ENCODE measurements at regions not wholly inside any gene's neighbourhood (a gene's known extent, or its start where the extent isn't known, plus 50 kb on each side); places are given as distances from the start of the nearest gene placed in this dataset.

DNA sequence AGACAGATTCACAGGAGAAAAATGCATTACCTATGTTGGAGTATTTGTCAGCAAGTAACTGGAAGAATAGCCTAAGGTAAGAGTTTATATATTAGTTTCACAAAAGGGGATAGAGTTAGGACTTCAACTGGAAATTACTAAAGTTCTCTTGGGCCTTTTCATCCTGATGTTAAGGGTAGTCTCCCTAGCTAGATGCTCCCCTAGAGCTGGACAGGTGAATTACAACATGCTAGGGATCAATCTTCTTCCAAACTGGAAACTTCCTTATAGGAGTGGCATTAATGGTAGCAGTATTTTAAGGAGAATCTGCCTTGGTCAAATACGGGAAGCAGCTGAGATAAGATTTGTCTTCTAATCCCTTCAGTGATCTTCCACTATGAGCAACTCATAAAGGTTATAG is 632.8 kb upstream of the RAG2 start:
- H3K9me3 ChIP-seq (ENCODE audit: control insufficient read depth, insufficient read depth, low read length), result no peaks in the 10 kb centered on the region
- H3K4me3 ChIP-seq (ENCODE audit: low read depth, low read length), result no peak overlapping the region
- H3K27ac ChIP-seq (ENCODE audit: low read depth, low read length), result no peak overlapping the region
- TF ChIP-seq, protein P1, sequence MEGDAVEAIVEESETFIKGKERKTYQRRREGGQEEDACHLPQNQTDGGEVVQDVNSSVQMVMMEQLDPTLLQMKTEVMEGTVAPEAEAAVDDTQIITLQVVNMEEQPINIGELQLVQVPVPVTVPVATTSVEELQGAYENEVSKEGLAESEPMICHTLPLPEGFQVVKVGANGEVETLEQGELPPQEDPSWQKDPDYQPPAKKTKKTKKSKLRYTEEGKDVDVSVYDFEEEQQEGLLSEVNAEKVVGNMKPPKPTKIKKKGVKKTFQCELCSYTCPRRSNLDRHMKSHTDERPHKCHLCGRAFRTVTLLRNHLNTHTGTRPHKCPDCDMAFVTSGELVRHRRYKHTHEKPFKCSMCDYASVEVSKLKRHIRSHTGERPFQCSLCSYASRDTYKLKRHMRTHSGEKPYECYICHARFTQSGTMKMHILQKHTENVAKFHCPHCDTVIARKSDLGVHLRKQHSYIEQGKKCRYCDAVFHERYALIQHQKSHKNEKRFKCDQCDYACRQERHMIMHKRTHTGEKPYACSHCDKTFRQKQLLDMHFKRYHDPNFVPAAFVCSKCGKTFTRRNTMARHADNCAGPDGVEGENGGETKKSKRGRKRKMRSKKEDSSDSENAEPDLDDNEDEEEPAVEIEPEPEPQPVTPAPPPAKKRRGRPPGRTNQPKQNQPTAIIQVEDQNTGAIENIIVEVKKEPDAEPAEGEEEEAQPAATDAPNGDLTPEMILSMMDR (IDR thresholded peaks at IDR 0.05; ENCODE audit: low read depth, low read length), result no peak
- no peak for DNase-seq (ENCODE audit: low read depth, low spot score)
- H3K27me3 ChIP-seq (ENCODE audit: control insufficient read depth, insufficient read depth, low read length), result no peaks in the 10 kb centered on the region
- ChIA-PET CTCF (no interaction called here), POLR2A (no interaction called here)

DNA sequence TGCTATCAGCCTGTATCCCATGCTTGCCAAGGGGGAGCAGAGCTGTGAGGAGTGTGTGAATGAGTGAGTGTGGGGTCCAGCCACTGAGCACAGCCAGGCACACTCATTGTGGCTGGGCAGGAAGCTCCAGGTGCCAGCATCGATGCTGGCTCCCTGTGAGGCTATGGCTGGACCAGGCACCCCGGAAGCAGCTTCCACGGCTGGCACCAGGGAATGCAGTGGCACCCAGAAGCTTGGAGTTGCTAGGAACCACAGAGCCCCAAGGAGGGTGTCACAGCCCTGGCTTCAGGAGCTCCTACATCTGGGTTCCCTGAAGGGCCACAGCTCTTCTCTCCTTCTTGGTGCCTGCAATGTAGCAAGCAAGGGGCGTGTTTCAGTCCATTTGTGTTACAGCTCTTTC is 625.9 kb upstream of the RAG2 start:
- ChIA-PET CTCF (no interaction called here), POLR2A (no interaction called here)
- Histone ChIP-seq H3K27me3 (ENCODE audit: control insufficient read depth, insufficient read depth, low read length) (no peaks in the 10 kb centered on the region), H3K4me3 (ENCODE audit: low read depth, low read length) (no peak overlapping the region), H3K27ac (ENCODE audit: low read depth, low read length) (no peak overlapping the region), H3K9me3 (ENCODE audit: control insufficient read depth, insufficient read depth, low read length) (peaks cover 17% of the 10 kb centered on the region)
- TF ChIP-seq, protein P1 (IDR thresholded peaks at IDR 0.05; ENCODE audit: low read depth, low read length), result no peak
- DNase-seq (ENCODE audit: low read depth, low spot score), result no peak

DNA sequence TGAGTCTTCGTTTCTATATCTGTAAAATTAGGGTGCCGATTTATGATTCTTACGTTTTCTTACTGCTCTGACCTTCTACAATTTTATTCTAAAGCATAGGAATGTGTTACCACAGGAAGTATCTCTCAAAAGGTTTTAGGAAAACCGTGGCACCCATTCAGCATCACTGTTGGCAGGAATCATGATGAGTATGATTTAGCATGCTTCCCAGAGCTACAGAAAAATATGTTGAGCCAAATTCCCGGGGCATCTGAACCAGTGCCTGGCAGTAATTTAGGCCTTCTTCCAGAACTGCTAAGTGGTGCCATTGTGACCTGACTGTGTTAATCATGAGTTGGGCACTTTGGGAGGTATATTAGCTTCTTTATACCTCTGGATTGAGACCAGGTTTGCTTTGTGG is 605.0 kb upstream of the RAG2 start:
- TF ChIP-seq, protein P1 (IDR thresholded peaks at IDR 0.05; ENCODE audit: low read depth, low read length), result no peak
- DNase-seq (ENCODE audit: low read depth, low spot score), result no peak
- Histone ChIP-seq H3K4me3 (ENCODE audit: low read depth, low read length) (no peak overlapping the region), H3K9me3 (ENCODE audit: control insufficient read depth, insufficient read depth, low read length) (peaks cover 9% of the 10 kb centered on the region), H3K27me3 (ENCODE audit: control insufficient read depth, insufficient read depth, low read length) (no peaks in the 10 kb centered on the region), H3K27ac (ENCODE audit: low read depth, low read length) (no peak overlapping the region)
- CTCF ChIA-PET, result no interaction called here
- POLR2A ChIA-PET, result no interaction called here

DNA sequence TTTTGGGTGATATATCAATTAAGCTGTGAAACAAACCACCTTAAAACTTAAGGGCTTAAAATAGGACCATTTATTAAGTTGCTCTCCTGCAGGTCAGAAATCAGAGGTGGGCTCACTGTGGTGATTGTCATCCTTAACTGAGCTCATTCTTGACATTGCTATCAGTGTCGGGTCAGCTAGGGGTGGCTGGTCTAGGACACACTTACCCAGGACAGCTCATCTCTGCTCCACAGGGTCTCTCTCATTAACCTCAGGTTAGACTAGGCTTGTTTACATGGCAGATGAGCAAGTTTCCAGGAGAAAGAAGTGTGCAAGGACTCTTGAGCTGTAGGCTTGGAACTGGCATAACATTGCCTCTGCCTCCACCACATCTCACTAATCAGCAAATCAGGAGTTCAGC is 601.0 kb upstream of the RAG2 start:
- Histone ChIP-seq H3K27me3 (ENCODE audit: control insufficient read depth, insufficient read depth, low read length) (no peaks in the 10 kb centered on the region), H3K27ac (ENCODE audit: low read depth, low read length) (no peak overlapping the region), H3K9me3 (ENCODE audit: control insufficient read depth, insufficient read depth, low read length) (peaks cover 9% of the 10 kb centered on the region), H3K4me3 (ENCODE audit: low read depth, low read length) (no peak overlapping the region)
- ChIA-PET POLR2A (no interaction called here), CTCF (no interaction called here)
- TF ChIP-seq, protein P1 (IDR thresholded peaks at IDR 0.05; ENCODE audit: low read depth, low read length), result no peak
- no peak for DNase-seq (ENCODE audit: low read depth, low spot score)

DNA sequence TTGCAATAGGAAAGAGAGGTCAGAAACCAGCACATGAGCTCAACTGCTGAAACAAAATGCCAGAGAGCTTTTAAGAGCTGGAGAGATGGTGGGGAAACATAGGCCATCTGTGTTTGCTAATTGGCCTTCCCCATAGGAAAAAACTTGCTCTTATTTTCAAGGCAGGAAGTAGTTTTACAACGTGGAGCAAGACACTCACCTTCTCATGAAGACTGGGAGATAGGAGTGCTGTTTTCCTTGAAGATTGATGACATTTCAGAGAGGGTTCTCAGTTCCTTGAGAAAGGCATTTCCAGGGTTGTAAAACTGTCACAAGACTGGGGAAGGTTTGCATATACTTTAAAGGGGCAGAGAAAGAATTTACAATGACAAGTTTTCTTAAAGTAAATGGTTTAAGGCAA is 586.3 kb upstream of the RAG2 start:
- TF ChIP-seq, protein P1 (IDR thresholded peaks at IDR 0.05; ENCODE audit: low read depth, low read length), result no peak
- Histone ChIP-seq H3K4me3 (ENCODE audit: low read depth, low read length) (no peak overlapping the region), H3K9me3 (ENCODE audit: control insufficient read depth, insufficient read depth, low read length) (no peaks in the 10 kb centered on the region), H3K27me3 (ENCODE audit: control insufficient read depth, insufficient read depth, low read length) (no peaks in the 10 kb centered on the region), H3K27ac (ENCODE audit: low read depth, low read length) (no peak overlapping the region)
- POLR2A ChIA-PET, result no interaction called here
- DNase-seq (ENCODE audit: low read depth, low spot score), result no peak
- CTCF ChIA-PET, result no interaction called here
